Lower lobe of right lung (tissue), 2 donors: ENCODE measurements at regions not wholly inside any gene's neighbourhood (a gene's known extent, or its start where the extent isn't known, plus 50 kb on each side); places are given as distances from the start of the nearest gene placed in this dataset.

Experiments used
- ATAC-seq, 2 donors: fragments of 200-7000 bp; cut with Tn5 transposase; one replicate each; pipeline ENCODE4 v1.9.1; 2020 to 2022; ENCODE audit warnings: mild to moderate bottlenecking in 2 of 2, moderate library complexity in 2 of 2
- DNase-seq: peaks from one replicate; pipeline ENCODE4 v3.0.0-alpha.2; 2020
- H3K27ac ChIP-seq: fragments of 200-600 bp; one replicate; pipeline ENCODE4 v1.8.0; 2022
- H3K27me3 ChIP-seq: fragments of 200-600 bp; one replicate; pipeline ENCODE4 v1.8.0; 2022; ENCODE audit warnings: low read depth
- H3K36me3 ChIP-seq: fragments of 200-600 bp; one replicate; pipeline ENCODE4 v1.8.0; 2022; ENCODE audit warnings: mild to moderate bottlenecking
- H3K4me1 ChIP-seq: fragments of 200-600 bp; one replicate; pipeline ENCODE4 v1.8.0; 2022
- H3K4me3 ChIP-seq: fragments of 200-600 bp; one replicate; pipeline ENCODE4 v1.8.0; 2022; ENCODE audit warnings: mild to moderate bottlenecking
- H3K9me3 ChIP-seq: fragments of 200-600 bp; one replicate; pipeline ENCODE4 v1.8.0; 2022
- CTCF ChIP-seq: fragments of 200-600 bp; IDR thresholded peaks from one replicate; pipeline ENCODE4 v1.8.0; 2022; ENCODE audit warnings: antibody characterized with exemption, mild to moderate bottlenecking
- intact Hi-C: fragments of 100-400 bp; cut with DNase I; formaldehyde crosslinking; loops from one replicate; pipeline ENCODE4 v1.11.0; 2022
- donor health status: DM: no; HTN: yes; CAD: no; lungs with severe emphysema.

- Histone ChIP-seq H3K36me3 (no peaks in the 10 kb centered on the region), H3K27ac (no peak overlapping the region), H3K9me3 (no peaks in the 10 kb centered on the region), H3K4me1 (no peaks in the 10 kb centered on the region), H3K4me3 (no peak overlapping the region), H3K27me3 (no peaks in the 10 kb centered on the region)
- intact Hi-C loops = no loop called here
- no peak for TF ChIP-seq CTCF
- DNase-seq (no peak), ATAC-seq (no peak)
Observed at GRCh38 chr4:127229855-127230608, 402.7 kb upstream of the INTU start.

- no peak overlapping the region for H3K4me3 ChIP-seq
- no peaks in the 10 kb centered on the region for H3K27me3 ChIP-seq
- no peaks in the 10 kb centered on the region for H3K9me3 ChIP-seq
- ATAC-seq (no peak), DNase-seq (no peak)
- no peaks in the 10 kb centered on the region for H3K36me3 ChIP-seq
- no peak overlapping the region for H3K27ac ChIP-seq
- TF ChIP-seq CTCF = no peak
- intact Hi-C loops = no loop called here
- no peaks in the 10 kb centered on the region for H3K4me1 ChIP-seq
Observed at GRCh38 chr4:127236889-127237288, 395.9 kb upstream of the INTU start.

GRCh38 chr4:127237581-127237980 lies 395.2 kb upstream of the INTU start:
- intact Hi-C loops = no loop called here
- Histone ChIP-seq H3K4me3 (no peak overlapping the region), H3K27me3 (no peaks in the 10 kb centered on the region), H3K4me1 (no peaks in the 10 kb centered on the region), H3K27ac (no peak overlapping the region), H3K9me3 (no peaks in the 10 kb centered on the region), H3K36me3 (no peaks in the 10 kb centered on the region)
- no peak for DNase-seq
- no peak for TF ChIP-seq CTCF
- no peak for ATAC-seq

GRCh38 chr4:127238956-127239475 lies 393.7 kb upstream of the INTU start:
- ATAC-seq = no peak
- intact Hi-C loops = no loop called here
- H3K4me1 ChIP-seq = no peaks in the 10 kb centered on the region

More at GRCh38 chr4:127238956-127239475, 393.7 kb upstream of the INTU start:
- DNase-seq = no peak
- H3K9me3 ChIP-seq = no peaks in the 10 kb centered on the region
- no peak overlapping the region for H3K27ac ChIP-seq
- no peak overlapping the region for H3K4me3 ChIP-seq
- TF ChIP-seq CTCF = no peak
- H3K27me3 ChIP-seq = no peaks in the 10 kb centered on the region
- no peaks in the 10 kb centered on the region for H3K36me3 ChIP-seq
